Activated CD8-positive, alpha-beta memory T cell treated with anti-CD3 and anti-CD28 coated beads for 36 hours (primary cell): ENCODE measurements at regions not wholly inside any gene's neighbourhood (a gene's known extent, or its start where the extent isn't known, plus 50 kb on each side); places are given as distances from the start of the nearest gene placed in this dataset.
"Not testable (repeated sequence)": the region's sequence is repeated elsewhere in the genome, so short reads cannot be mapped to it uniquely, and the experiment has no call there.

Experiments
- CTCF ChIA-PET: fragments of 350-600 bp; sonication (Branson Sonifier 250); formaldehyde crosslinking; loops from one replicate; lab custom pipeline; 2021; ENCODE audit warnings: antibody characterized with exemption; lab: Charles Lee
- POLR2A ChIA-PET: fragments of 350-600 bp; sonication (Branson Sonifier 250); formaldehyde crosslinking; loops from one replicate; lab custom pipeline; 2021; ENCODE audit warnings: antibody characterized with exemption; lab: Charles Lee

GRCh38 chr12:76649099-76649498 is 89.5 kb upstream of the OSBPL8 start:
- CTCF ChIA-PET: no interaction called here
- POLR2A ChIA-PET: no interaction called here

DNA sequence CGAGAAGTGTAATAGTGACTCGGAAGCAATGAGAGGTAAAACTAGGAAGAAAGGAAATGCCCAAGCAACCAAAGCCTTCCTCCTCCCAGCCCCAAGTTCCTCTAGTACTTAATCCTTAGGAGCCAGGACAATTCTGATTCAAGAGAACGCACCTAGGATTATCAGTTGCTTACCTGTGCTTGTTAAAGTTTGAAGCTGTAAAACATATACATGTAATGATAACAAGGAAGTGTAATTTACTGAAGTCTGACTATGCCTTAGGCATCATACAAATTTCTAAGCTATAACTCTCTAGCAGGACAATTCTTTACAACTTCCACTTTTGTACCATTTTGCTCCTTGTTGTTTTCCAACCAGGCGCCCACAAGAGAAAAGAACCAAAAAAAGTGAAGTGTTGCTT is 92.8 kb upstream of the OSBPL8 start:
- CTCF ChIA-PET: no interaction called here
- POLR2A ChIA-PET: no interaction called here

GRCh38 chr12:76653342-76653741 is 93.8 kb upstream of the OSBPL8 start:
- POLR2A ChIA-PET: no interaction called here
- CTCF ChIA-PET: no interaction called here

GRCh38 chr12:76664731-76665130 is 99.2 kb upstream of the ZDHHC17 start:
- POLR2A ChIA-PET: no interaction called here
- CTCF ChIA-PET: no interaction called here

DNA sequence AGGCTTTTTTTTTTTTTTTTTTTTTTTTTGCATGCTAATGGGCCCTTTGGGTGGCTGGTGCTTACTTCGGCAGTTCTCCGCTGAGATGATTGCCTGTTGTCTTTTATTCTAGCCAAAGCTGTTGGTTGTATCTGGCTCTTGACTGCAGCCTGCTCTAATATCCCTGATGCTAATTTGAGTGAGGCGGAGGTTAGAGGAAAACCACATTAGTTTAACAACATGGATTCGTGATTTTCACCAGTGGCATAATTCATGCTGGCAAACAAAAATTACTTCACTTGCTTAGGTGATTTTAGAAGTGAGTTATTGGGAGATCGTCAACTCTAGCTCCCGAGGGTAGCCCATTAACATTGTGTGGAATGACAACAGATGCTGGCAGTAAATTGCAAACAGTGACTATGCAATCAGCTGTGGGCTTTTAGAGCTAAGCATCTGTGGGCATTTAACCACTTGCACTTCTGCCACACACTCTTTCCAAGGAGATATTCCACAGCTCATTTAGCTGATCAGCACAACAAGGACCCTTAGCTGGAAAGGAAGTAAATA is 97.6 kb upstream of the ZDHHC17 start:
- ChIA-PET POLR2A (interaction anchor here (0.6 kb wide), 1 partner anchor 19 kb away, joined by 11 read pairs; no protein-coding TSS in a partner anchor), CTCF (no interaction called here)

DNA sequence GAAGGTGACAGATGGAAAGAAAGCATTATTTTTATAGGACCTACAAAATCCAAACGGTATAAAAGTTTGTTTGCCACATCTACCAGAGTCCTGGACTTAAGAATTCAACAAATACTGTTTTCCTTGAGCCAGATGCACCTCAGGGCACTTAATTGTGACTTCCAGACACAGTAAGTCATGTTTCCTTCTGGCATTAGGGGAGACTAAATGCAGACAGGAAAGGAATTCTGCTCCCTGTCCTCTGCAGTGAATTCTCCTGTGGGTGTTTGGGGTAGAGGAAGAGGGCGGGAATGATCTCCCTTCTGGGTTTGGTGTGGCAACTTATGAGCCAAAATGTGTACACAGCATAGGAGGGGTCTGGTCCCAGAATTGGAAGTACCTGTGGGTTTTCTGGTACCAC is 93.9 kb upstream of the ZDHHC17 start:
- CTCF ChIA-PET: no interaction called here
- POLR2A ChIA-PET: no interaction called here

DNA sequence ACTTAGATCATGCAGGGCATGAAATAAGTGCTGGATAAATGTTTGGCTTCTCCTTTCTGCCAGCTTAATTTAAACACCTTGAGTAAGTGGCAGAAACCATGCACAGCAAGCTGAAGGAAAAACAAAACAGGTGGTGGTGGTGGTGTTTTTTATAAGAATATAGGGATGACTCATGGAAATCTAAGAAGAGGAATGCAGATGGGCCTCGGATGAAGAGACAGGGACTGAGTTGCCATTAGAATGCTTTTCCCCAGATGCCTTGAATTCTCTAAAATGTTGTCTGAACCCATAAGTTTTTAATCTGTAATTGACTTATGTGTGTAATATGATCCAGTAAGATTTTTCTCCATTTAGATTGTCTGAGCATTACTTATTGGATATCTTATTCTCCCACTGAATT is 93.1 kb upstream of the ZDHHC17 start:
- ChIA-PET CTCF (no interaction called here), POLR2A (no interaction called here)

GRCh38 chr12:76674669-76675315 is 89.1 kb upstream of the ZDHHC17 start:
- ChIA-PET CTCF (no interaction called here), POLR2A (no interaction called here)

GRCh38 chr12:76676261-76676660 is 87.7 kb upstream of the ZDHHC17 start:
- POLR2A ChIA-PET, CTCF ChIA-PET: not testable (repeated sequence)

DNA sequence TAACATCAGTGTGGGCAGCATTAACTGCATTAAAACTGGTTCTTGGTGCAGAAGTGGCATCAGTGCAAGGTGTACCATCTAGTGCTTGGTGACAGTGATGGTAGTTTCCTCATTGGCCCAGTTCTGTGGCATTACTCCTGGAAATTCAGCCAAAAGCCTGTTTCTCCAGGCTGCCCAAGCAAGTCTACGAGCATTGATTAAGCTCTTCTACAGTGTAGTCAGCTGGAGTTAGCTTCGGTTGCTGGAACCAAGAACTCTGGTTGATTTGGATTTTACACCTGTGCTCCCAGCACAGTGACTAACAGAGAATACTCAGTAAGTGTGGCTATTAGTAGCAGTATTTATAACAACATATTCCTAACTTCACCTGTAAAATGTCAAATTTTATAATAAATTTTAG is 84.9 kb upstream of the ZDHHC17 start:
- CTCF ChIA-PET: no interaction called here
- POLR2A ChIA-PET: no interaction called here

DNA sequence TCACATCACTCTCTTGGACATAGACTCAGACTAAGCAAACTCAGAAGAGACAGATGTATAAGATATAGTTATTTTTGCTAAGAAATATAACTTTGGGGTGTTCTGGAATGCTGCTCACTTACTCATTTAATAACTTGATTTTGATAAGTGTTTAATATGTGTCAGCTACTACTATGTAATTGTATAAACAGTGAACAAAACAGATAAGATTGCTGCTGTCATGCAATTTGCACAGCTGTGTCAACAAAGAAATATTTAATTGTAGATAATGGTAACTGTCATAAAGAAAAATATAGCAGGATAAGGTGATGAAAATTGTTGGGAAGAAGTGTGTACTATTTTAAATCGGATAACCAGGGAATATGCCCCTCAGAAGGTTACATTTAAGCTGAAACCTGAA is 84.1 kb upstream of the ZDHHC17 start:
- ChIA-PET CTCF (no interaction called here), POLR2A (no interaction called here)

DNA sequence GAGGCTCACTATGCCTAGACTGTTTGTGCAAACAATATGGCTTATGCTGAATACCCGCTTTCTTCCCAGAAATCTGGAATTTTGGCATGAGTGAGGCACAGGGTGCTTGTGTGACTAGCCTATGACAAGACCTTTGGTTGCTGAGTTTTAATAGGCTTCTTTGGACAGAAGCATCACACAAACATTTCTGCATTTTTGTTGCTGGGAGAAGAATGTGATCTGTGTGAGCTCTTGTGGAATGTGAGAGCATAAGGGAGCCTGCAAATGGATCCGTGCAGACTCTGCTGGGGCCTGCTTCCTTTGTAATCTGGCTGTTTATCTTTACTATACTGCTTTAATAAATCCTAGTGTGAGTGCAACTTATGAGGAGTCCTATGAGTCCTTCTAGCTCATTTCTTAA is 83.0 kb upstream of the ZDHHC17 start:
- ChIA-PET POLR2A (no interaction called here), CTCF (interaction anchor here (1.0 kb wide), 1 partner anchor 93 kb away, joined by 3 read pairs; no protein-coding TSS in a partner anchor)

DNA sequence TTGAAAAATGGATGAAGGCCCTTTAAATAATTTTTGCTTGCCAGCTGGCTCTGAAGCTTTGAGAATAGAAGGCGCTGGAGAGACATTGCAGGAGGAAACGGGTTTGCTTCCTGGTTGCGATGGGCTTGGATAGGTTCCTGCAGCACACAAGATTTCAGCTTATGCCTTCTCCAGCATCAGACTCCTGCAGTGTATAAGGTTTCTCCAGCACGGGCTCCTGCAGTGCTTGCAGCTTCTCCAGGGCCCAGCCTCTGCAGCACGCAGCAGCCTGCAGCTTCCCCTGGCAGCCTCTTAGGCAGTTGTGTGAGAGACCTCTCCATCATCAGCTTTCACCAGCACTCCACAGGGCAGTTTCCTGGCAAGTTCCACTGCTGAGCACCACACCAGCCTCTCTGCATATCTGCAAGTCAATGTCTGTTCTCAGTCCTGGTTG is 78.7 kb upstream of the ZDHHC17 start:
- ChIA-PET CTCF (no interaction called here), POLR2A (interaction anchor here (0.6 kb wide), 1 partner anchor 19 kb away, joined by 11 read pairs; no protein-coding TSS in a partner anchor)

DNA sequence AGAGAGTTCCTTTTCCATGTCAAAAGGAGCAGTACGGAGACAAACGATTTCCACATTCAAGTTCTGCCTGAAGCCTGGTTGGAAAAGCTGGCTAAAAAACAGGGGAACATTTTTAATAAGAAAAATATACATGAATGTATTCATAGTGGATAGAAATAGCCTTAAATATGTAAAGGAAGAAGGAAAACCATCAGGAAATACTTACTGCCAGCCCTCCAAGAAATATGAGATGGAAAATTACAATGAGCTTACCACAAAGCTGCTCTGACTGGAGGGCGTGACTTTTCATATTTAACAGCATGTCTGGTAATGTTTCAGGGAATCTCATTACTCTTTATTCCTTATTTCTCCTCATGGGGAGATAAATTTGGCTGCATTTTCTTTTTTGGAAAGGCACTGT is 75.9 kb upstream of the ZDHHC17 start:
- POLR2A ChIA-PET: no interaction called here
- CTCF ChIA-PET: interaction anchor here (0.6 kb wide), 1 partner anchor 438 kb away, joined by 3 read pairs; no protein-coding TSS in a partner anchor

DNA sequence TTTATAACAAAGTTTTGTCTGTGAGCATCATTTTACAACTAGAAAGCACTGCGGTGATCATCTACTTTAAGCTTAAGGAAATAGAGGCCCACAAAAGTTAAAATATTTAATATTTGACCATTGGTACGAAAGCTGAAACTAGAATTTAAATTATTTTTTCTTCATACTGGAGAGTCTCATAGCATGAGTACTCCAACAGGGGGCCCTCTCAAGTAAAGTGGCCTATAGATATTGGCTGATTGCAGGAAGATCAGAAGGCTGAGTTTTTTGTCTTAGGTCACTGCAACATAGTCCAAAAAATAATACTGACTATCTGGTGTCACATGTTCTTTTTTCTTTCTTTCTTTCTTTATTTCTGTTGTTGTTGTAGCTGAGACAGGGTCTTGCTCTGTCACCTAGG is 75.3 kb upstream of the ZDHHC17 start:
- ChIA-PET CTCF (no interaction called here), POLR2A (no interaction called here)

GRCh38 chr12:76690921-76691700 is 72.8 kb upstream of the ZDHHC17 start:
- ChIA-PET POLR2A (no interaction called here), CTCF (no interaction called here)

DNA sequence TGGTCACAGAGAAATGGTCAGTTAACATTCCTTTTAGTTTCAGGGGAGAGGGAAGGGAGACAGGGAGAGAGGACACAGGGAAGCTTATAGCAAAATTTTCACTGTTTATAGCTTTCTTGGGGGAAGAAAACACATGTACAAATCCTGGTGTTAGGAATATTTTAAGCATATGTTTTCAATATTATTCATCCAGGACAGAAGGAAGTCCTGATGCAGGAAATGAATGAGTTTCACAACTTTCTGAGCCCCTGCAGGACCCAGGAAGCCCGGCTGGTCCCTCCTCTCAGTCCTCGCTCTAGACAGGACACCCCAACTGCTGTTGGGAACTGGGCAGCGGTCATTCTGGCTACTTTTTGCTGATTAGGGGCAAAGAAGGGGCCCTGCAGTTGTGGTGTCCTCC is 71.1 kb upstream of the ZDHHC17 start:
- POLR2A ChIA-PET: no interaction called here
- CTCF ChIA-PET: no interaction called here

- CTCF ChIA-PET: no interaction called here
Measured at GRCh38 chr12:76694369-76694768, 69.5 kb upstream of the ZDHHC17 start.

DNA sequence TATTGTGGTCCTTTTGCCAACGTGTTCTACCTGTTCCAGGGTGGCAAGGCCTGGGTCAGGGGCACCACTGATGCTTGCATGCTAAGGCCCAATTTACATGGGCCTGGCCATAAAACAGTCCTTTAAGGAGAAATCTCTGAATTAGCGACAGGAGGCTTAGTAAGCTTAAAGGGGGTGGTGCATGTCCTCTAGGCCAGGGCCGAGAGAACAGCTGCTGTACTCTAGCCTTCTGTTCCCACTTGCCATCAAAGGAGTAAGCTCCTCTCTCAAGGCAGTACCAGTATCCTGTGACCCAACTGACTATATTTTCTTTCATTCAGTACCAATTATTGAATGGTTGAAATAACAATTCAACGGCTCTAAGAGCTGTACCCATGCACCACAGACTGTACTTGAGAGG is 67.7 kb upstream of the ZDHHC17 start:
- ChIA-PET POLR2A (no interaction called here), CTCF (no interaction called here)

More at GRCh38 chr12:76694369-76694768, 69.5 kb upstream of the ZDHHC17 start:
- POLR2A ChIA-PET: no interaction called here

DNA sequence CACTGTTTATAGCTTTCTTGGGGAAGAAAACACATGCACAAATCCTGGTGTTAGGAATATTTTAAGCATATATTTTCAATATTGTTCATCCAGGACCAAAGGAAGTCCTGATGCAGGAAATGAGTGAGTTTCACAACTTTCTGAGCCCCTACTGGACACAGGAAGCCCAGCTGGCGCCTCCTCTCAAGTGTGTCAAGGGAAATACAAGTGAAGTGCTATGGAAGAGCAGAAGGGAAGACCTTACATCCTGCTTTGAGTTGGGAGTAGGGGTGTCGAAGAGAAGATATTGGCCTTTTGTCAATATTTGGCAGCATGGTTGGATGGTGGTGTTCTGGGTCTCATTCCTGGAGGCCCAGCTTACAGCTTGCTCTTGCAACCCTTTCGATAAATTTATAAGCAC is 66.1 kb upstream of the ZDHHC17 start:
- CTCF ChIA-PET: no interaction called here
- POLR2A ChIA-PET: no interaction called here

- POLR2A ChIA-PET: no interaction called here
- CTCF ChIA-PET: no interaction called here
Measured at GRCh38 chr12:76698316-76698715, 65.6 kb upstream of the ZDHHC17 start.
